ENCODE measurements at regions not wholly inside any gene's neighbourhood (a gene's known extent, or its start where the extent isn't known, plus 50 kb on each side); places are given as distances from the start of the nearest gene placed in this dataset.

DNA sequence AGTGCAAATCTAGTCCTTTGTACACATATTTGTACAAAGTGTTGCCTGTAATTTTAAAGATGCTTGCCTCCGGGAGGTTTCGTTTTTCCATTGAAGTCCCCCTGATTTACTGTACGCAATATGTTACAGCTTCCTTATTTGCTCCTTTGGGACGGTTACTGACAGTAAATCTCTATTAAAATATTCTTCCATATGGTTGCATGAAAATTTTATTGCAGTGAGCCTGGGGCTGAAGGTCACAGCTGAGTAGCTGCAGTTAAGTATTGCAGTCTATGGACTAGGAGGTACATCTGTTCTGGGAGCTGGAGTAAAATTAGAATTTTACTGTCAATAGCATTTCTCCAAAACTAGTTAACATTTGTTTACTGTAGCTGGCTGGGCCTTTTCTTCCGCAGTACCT, 119.2 kb downstream of the ETAA1 start:
- Histone ChIP-seq H3K27ac (ENCODE audit: low read depth) (no peak overlapping the region), H3K9me2 (ENCODE audit: insufficient read depth) (peaks cover 7% of the 10 kb centered on the region; the same call in 1 of the 2 replicates), H3K27me3 (ENCODE audit: insufficient read depth) (no peaks in the 10 kb centered on the region), H3K4me2 (no peak overlapping the region), H2AFZ (0 out of 2 replicates have a peak overlapping the region, but pooled peaks have one; percentile 80), H4K20me1 (replicated peaks; ENCODE audit: insufficient read depth) (no peaks in the 10 kb centered on the region), H3K4me1 (ENCODE audit: insufficient read depth) (no peaks in the 10 kb centered on the region), H3K4me3 (no peak overlapping the region), H3F3A (replicated peaks; ENCODE audit: low read depth) (no peaks in the 10 kb centered on the region), H3K79me2 (replicated peaks; ENCODE audit: insufficient read depth) (no peaks in the 10 kb centered on the region), H3K36me3 (ENCODE audit: insufficient read depth) (no peaks in the 10 kb centered on the region)
- Mint-ChIP-seq H3K27me3 (ENCODE audit: insufficient read depth, low read depth, poor library complexity) (no peaks in the 10 kb centered on the region), H3K4me1 (no peaks in the 10 kb centered on the region), H3K36me3 (ENCODE audit: low read depth) (no peaks in the 10 kb centered on the region), H3K9me3 (no peaks in the 10 kb centered on the region), H3K4me3 (no peak overlapping the region), H3K27ac (no peak overlapping the region)
- no peak for DNase-seq (ENCODE audit: low spot score)
- TF ChIP-seq, protein P1, sequence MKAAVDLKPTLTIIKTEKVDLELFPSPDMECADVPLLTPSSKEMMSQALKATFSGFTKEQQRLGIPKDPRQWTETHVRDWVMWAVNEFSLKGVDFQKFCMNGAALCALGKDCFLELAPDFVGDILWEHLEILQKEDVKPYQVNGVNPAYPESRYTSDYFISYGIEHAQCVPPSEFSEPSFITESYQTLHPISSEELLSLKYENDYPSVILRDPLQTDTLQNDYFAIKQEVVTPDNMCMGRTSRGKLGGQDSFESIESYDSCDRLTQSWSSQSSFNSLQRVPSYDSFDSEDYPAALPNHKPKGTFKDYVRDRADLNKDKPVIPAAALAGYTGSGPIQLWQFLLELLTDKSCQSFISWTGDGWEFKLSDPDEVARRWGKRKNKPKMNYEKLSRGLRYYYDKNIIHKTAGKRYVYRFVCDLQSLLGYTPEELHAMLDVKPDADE (IDR thresholded peaks at IDR 0.05) = no peak
- TF ChIP-seq EZH2 (IDR thresholded peaks at IDR 0.05; ENCODE audit: low read depth, unreplicated experiment) = no peak
- TF ChIP-seq STAT1 (IDR thresholded peaks at IDR 0.05; ENCODE audit: unreplicated experiment) = no peak
- no peak for TF ChIP-seq ZNF114 (CRISPR knock-in tag; IDR thresholded peaks at IDR 0.05)
- TF ChIP-seq CREB1 (CRISPR knock-in tag; IDR thresholded peaks at IDR 0.05; ENCODE audit: low read depth) = no peak
- TF ChIP-seq JUNB (IDR thresholded peaks at IDR 0.05; ENCODE audit: unreplicated experiment) = no peak
- TF ChIP-seq, protein P2, sequence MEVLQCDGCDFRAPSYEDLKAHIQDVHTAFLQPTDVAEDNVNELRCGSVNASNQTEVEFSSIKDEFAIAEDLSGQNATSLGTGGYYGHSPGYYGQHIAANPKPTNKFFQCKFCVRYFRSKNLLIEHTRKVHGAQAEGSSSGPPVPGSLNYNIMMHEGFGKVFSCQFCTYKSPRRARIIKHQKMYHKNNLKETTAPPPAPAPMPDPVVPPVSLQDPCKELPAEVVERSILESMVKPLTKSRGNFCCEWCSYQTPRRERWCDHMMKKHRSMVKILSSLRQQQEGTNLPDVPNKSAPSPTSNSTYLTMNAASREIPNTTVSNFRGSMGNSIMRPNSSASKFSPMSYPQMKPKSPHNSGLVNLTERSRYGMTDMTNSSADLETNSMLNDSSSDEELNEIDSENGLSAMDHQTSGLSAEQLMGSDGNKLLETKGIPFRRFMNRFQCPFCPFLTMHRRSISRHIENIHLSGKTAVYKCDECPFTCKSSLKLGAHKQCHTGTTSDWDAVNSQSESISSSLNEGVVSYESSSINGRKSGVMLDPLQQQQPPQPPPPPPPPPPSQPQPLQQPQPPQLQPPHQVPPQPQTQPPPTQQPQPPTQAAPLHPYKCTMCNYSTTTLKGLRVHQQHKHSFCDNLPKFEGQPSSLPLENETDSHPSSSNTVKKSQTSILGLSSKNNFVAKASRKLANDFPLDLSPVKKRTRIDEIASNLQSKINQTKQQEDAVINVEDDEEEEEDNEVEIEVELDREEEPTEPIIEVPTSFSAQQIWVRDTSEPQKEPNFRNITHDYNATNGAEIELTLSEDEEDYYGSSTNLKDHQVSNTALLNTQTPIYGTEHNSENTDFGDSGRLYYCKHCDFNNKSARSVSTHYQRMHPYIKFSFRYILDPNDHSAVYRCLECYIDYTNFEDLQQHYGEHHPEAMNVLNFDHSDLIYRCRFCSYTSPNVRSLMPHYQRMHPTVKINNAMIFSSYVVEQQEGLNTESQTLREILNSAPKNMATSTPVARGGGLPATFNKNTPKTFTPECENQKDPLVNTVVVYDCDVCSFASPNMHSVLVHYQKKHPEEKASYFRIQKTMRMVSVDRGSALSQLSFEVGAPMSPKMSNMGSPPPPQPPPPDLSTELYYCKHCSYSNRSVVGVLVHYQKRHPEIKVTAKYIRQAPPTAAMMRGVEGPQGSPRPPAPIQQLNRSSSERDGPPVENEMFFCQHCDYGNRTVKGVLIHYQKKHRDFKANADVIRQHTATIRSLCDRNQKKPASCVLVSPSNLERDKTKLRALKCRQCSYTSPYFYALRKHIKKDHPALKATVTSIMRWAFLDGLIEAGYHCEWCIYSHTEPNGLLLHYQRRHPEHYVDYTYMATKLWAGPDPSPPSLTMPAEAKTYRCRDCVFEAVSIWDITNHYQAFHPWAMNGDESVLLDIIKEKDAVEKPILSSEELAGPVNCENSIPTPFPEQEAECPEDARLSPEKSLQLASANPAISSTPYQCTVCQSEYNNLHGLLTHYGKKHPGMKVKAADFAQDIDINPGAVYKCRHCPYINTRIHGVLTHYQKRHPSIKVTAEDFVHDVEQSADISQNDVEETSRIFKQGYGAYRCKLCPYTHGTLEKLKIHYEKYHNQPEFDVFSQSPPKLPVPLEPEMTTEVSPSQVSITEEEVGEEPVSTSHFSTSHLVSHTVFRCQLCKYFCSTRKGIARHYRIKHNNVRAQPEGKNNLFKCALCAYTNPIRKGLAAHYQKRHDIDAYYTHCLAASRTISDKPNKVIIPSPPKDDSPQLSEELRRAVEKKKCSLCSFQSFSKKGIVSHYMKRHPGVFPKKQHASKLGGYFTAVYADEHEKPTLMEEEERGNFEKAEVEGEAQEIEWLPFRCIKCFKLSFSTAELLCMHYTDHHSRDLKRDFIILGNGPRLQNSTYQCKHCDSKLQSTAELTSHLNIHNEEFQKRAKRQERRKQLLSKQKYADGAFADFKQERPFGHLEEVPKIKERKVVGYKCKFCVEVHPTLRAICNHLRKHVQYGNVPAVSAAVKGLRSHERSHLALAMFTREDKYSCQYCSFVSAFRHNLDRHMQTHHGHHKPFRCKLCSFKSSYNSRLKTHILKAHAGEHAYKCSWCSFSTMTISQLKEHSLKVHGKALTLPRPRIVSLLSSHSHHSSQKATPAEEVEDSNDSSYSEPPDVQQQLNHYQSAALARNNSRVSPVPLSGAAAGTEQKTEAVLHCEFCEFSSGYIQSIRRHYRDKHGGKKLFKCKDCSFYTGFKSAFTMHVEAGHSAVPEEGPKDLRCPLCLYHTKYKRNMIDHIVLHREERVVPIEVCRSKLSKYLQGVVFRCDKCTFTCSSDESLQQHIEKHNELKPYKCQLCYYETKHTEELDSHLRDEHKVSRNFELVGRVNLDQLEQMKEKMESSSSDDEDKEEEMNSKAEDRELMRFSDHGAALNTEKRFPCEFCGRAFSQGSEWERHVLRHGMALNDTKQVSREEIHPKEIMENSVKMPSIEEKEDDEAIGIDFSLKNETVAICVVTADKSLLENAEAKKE (CRISPR knock-in tag; IDR thresholded peaks at IDR 0.05) = no peak
- no peak for ATAC-seq
